ENCODE measurements at regions not wholly inside any gene's neighbourhood (a gene's known extent, or its start where the extent isn't known, plus 50 kb on each side); places are given as distances from the start of the nearest gene placed in this dataset.

DNA sequence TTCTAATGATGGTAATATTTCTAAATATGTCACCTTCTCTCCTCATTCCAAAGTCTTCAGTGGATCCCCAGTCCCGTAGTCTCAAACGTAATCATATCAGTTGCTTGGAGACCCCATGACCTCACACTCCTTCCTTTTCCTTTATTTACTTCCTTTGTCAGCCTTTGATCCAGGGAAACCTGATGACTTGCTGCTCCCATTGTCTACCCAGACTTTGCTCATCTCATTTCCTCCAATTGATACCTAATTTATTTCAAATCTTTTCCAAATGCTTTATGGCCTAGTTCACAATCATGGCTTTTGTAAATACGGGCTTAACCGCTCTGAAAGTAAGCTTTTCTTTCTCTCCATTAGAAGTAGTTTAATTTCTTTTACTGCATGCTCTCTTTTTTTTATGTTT is 402.4 kb upstream of the CYRIA start:
- no peak for DNase-seq (ENCODE audit: low spot score)

DNA sequence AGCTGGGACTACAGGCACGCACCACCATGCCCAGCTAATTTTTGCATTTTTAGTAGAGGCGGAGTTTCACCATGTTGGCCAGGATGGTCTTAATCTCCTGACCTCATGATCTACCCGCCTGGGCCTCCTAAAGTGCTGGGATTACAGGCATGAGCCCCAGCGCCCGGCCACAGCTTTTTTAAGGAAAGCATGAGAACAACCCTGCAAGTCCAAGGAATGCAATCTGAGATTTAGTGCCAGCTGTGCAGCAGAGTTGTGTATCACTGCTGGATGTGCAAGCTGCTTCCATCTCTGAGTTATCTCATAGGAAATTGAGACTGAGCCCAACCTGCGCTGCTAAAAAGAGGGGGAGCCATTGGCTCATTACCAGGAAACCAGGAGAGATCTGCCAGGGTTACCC is 399.9 kb upstream of the CYRIA start:
- DNase-seq (ENCODE audit: low spot score) = no peak

GRCh38 chr2:17061028-17061427 is 395.4 kb upstream of the CYRIA start:
- no peak for DNase-seq (ENCODE audit: low spot score)

DNA sequence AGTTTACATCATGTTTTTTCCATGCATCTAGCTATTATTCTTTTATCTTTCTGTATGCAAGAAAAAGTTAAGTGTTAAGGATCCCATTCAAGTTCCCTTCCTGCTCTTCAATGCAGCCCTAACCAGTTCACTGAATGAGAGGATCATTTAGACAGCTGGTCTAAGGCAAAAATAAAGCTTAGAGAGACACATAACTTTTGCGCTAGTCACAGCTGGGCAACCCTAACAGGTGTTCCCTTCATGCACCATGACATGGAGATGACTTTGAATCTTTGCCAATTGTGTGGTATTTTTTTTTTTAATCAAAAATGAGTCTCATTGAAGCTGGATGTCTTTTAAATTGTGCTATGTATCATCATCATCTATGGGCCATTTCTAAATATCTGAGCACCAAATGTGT is 393.8 kb upstream of the CYRIA start:
- no peak for DNase-seq (ENCODE audit: low spot score)

GRCh38 chr2:17058772-17059402 is 393.3 kb upstream of the CYRIA start:
- DNase-seq (ENCODE audit: low spot score) = no peak

- no peak for DNase-seq (ENCODE audit: low spot score)
Measured at GRCh38 chr2:17057109-17058017, 391.7 kb upstream of the CYRIA start.

DNA sequence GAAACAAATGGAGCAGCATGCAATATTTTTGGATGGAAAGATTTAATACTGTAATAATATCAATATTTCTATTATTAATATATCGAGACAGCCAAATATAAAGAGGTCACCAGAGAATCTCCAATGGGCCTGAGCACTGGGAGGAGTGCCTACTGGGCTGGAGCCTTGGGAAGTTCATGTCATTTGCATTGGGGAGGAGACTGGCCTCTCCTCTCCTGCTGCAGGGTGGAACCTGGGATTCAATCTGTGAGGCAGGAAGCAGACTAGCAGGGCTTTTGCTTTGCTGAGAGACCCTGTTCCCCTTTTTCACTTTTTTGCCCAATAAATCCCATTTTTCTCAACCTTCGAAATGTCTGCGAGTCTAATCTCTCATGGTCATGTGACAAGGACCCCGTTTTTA is 390.6 kb upstream of the CYRIA start:
- DNase-seq (ENCODE audit: low spot score) = no peak

- DNase-seq (ENCODE audit: low spot score) = no peak
Measured at GRCh38 chr2:17052001-17052400, 386.4 kb upstream of the CYRIA start.

DNA sequence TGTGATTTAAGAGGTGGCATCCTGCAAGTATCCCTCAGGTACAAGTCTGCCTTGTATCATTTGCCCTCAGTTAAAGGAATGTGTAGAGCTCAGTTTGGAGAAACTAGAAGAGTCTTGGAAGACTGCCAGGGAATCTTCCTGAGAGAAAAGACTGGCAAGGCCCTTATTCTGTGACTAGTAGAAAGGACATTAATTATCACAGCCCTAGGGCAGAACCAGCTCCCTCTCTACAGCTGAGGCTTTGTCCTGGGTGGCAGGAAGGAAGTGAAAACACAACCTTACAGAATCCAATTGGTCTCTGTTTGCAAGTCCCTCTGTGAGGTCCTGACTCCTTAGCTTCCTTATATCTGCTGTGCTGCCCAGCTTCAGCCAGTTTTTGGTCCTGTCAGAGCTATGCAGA is 385.9 kb upstream of the CYRIA start:
- no peak for DNase-seq (ENCODE audit: low spot score)

GRCh38 chr2:17043173-17043572 is 377.5 kb upstream of the CYRIA start:
- no peak for DNase-seq (ENCODE audit: low spot score)

DNA sequence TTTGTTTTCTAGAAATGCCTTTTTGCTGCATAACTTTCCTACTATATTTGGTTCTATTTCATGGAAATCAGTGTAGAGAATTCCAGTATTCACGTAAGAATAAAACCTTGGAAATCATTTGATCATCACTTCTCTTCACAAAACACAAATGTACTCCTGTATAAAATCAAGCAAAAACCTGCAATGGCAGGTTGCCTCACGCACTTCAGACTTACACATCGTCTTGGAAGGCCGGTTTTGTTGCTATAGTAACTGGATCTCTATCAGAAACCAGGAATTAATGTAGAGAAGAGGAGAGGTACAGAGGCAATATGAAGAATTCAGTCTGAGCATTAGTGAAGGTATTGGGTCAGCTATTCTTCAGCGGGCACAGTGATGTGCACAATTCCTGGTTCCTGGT is 370.7 kb upstream of the CYRIA start:
- DNase-seq (ENCODE audit: low spot score) = no peak

GRCh38 chr2:17035010-17035409 is 369.4 kb upstream of the CYRIA start:
- DNase-seq (ENCODE audit: low spot score) = no peak

DNA sequence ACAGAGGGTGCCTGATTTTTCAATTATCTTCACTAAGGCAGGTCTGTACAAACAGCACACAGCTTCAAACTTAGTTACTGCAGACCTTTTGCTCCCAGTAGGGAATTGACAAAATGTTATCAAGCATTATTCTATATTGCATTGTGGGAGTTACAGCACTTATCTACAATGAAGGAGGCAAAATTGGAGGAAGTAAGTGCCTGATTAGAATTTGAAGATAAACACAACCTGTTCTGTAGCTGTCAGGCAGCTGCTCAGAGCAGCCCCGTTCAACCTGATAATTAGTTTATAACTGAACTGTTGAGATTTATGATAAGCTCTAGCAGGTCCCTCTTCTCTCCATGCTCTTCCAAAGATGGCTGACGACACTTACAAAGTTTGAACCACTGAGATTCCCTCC is 364.4 kb upstream of the CYRIA start:
- no peak for DNase-seq (ENCODE audit: low spot score)

DNA sequence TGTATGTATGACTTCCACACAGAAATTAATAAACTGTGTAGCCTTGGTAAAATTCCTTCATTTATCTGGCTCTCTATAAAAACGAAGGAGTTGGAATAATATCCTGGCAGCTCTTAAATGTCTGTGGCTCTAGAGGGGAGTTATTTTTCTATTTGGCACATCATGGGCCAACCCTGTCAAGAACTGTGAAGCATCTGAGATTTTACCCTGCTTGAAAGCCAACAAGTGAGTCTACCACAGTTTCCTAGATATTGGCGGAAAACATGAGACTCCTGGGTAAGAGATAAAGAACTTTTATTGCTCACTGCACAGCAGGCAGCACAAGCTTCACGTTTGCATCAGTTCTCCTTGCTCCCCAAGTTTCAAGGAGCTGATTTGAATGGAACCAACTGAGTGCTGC is 346.7 kb upstream of the CYRIA start:
- no peak for DNase-seq (ENCODE audit: low spot score)

DNA sequence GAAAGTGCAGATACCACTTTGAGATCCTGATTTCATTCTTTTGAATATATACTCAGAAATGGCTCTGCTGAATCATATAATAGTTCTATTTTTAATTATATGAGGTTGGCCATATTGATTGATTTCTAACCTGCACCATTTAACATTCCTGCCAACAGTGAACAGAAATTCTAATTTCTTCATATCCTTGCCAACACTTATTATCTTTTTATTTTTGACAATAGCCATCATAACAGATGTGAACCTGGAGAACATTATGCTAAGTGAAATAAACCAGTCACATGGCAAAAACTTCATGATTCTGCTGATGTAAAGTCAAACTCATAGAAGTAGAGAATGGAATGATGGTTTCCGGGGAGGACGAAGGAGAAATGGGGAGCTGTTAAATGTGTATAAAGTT is 344.5 kb upstream of the CYRIA start:
- DNase-seq (ENCODE audit: low spot score) = no peak

- DNase-seq (ENCODE audit: low spot score) = no peak
Measured at GRCh38 chr2:17000184-17000482, 334.5 kb upstream of the CYRIA start.

DNA sequence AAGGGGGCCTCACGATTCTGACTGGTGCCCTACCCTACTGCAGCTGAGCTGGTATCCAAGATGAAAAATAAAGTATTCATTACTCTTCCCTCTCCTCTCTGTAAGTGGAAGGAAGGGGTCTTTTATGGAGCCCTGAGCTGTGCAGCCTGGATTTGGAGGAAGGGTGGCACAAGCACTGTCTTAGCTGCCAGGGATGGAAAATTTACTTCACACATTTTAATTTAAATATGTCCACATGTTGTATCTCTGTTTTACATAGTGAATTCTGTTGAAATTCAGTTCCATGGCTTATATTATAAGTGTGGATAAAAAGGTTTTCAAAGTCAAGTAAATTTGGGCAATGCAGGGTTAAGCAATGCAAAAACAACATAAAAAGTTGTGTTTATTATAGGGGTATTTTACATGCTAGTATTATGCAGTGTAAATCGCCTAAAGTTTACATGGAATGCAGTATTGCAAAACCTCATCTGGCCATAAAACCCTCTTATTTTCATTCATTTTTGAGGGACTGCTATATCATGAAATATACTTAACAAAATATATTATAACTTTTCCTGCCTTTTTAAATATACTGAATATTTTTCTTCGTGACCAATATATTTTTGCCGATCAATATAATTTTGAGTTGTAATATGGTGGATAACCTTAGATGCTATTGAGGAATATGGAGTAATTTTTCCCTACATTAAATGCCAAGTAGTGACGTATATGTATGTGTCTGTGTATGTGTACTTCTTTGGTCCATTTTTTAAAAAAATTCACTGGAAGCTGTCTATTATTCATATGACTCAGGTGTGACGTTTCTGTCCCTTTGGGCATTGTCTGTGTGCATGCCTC is 333.9 kb upstream of the CYRIA start:
- DNase-seq (ENCODE audit: low spot score) = no peak

DNA sequence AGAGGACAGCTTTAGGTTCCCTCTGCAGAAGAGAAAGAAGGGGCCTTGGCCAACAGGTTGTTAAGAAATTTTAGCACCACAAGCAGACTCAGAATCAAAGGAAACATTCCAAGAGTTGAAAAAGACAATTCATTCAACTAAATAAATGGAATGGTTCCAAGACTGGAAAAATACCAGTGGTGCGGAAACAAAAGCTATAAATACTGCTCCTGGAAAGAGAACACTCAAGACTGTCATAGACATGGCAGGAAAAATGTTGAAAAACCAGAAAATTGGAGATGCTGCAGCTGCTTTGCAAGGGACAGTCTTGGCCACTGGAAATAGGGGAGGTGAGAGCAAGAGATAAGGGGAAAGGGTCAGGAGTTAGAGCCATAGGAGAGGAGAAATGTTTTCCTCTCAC is 312.7 kb upstream of the CYRIA start:
- DNase-seq (ENCODE audit: low spot score) = no peak

GRCh38 chr2:16974688-16975087 is 309.1 kb upstream of the CYRIA start:
- DNase-seq (ENCODE audit: low spot score) = no peak

GRCh38 chr2:16973586-16974286 is 308.1 kb upstream of the CYRIA start:
- no peak for DNase-seq (ENCODE audit: low spot score)

- no peak for DNase-seq (ENCODE audit: low spot score)
Measured at GRCh38 chr2:16972276-16972675, 306.6 kb upstream of the CYRIA start.

GRCh38 chr2:16971722-16972234 is 306.1 kb upstream of the CYRIA start:
- no peak for DNase-seq (ENCODE audit: low spot score)

Data from ecto neural progenitor cell (in vitro differentiated cells).